NCI-H345 (cell line): ENCODE measurements at regions not wholly inside any gene's neighbourhood (a gene's known extent, or its start where the extent isn't known, plus 50 kb on each side); places are given as distances from the start of the nearest gene placed in this dataset.
"Not testable (repeated sequence)": the region's sequence is repeated elsewhere in the genome, so short reads cannot be mapped to it uniquely, and the experiment has no call there.

Source experiments
- DNase-seq: peaks from one replicate; lab custom pipeline; 2025; lab: John Stamatoyannopoulos, UW

GRCh38 chr2:16970948-16971347 lies 305.3 kb upstream of the CYRIA start:
- not testable (repeated sequence) for DNase-seq

GRCh38 chr2:16962505-16962904 lies 296.9 kb upstream of the CYRIA start:
- DNase-seq: peak; percentile 16

- DNase-seq: no peak
Measured at GRCh38 chr2:16960579-16960978, 294.9 kb upstream of the CYRIA start.

GRCh38 chr2:16958266-16958665 lies 292.6 kb upstream of the CYRIA start:
- DNase-seq: no peak

- DNase-seq: no peak
Measured at GRCh38 chr2:16952805-16953204, 287.2 kb upstream of the CYRIA start.

- no peak for DNase-seq
Measured at GRCh38 chr2:16952368-16952767, 286.7 kb upstream of the CYRIA start.

GRCh38 chr2:16950436-16950835 lies 284.8 kb upstream of the CYRIA start:
- DNase-seq: no peak

- DNase-seq: no peak
Measured at GRCh38 chr2:16948710-16949109, 283.1 kb upstream of the CYRIA start.

- no peak for DNase-seq
Measured at GRCh38 chr2:16948053-16948452, 282.4 kb upstream of the CYRIA start.

- DNase-seq: no peak
Measured at GRCh38 chr2:16943279-16943958, 277.8 kb upstream of the CYRIA start.

GRCh38 chr2:16940214-16940613 lies 274.6 kb upstream of the CYRIA start:
- no peak for DNase-seq

GRCh38 chr2:16939771-16940170 lies 274.1 kb upstream of the CYRIA start:
- no peak for DNase-seq

GRCh38 chr2:16933355-16933754 lies 267.7 kb upstream of the CYRIA start:
- no peak for DNase-seq

- no peak for DNase-seq
Measured at GRCh38 chr2:16932826-16933225, 267.2 kb upstream of the CYRIA start.

- no peak for DNase-seq
Measured at GRCh38 chr2:16931441-16931840, 265.8 kb upstream of the CYRIA start.

- no peak for DNase-seq
Measured at GRCh38 chr2:16927398-16927797, 261.8 kb upstream of the CYRIA start.

- DNase-seq: no peak
Measured at GRCh38 chr2:16925145-16925544, 259.5 kb upstream of the CYRIA start.

GRCh38 chr2:16915341-16915755 lies 249.7 kb upstream of the CYRIA start:
- DNase-seq: not testable (repeated sequence)

- no peak for DNase-seq
Measured at GRCh38 chr2:16911746-16912145, 246.1 kb upstream of the CYRIA start.

- DNase-seq: no peak
Measured at GRCh38 chr2:16908656-16909055, 243.0 kb upstream of the CYRIA start.

GRCh38 chr2:16907645-16908282 lies 242.1 kb upstream of the CYRIA start:
- no peak for DNase-seq

GRCh38 chr2:16905325-16905724 lies 239.7 kb upstream of the CYRIA start:
- DNase-seq: not testable (repeated sequence)

- no peak for DNase-seq
Measured at GRCh38 chr2:16900405-16901025, 234.9 kb upstream of the CYRIA start.
